Activated naive CD4-positive, alpha-beta T cell treated with anti-CD3 and anti-CD28 coated beads, Interleukin-2, amount 50 U/mL, for 16 hours (primary cell): ENCODE measurements at regions not wholly inside any gene's neighbourhood (a gene's known extent, or its start where the extent isn't known, plus 50 kb on each side); places are given as distances from the start of the nearest gene placed in this dataset.

Experiments
- DNase-seq: peaks from one replicate; pipeline ENCODE4 v3.0.0-alpha.2; 2020

DNA sequence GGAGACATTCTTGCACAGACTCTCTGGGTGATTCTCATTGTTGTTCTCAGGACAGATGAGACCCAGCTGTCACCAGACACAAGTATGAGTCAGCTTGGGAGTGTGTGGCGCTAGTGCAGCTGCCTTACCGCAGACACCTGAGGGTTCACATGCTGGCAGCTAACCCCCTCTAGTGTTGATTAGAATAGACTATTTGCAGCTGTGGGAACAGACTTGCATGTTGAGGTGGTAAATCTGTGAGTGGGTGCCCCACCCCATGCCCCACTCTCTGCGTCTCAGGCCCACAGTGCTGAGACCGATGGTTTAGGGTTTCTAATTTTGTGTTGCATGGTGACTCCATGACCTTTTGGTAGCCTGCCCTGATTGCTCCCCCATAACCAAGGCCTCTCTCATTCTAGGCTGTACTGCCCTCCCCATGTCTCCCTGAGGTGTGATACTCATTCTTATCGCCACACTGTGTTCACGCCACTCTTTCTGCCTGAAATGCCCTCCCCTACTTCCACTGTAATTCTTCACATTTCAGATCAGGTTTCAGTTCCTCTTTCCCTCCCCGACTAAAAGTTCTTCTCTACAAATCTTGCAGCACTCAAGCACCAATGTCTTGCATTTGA lies 73.7 kb upstream of the KIRREL3 start:
- DNase-seq, result no peak

DNA sequence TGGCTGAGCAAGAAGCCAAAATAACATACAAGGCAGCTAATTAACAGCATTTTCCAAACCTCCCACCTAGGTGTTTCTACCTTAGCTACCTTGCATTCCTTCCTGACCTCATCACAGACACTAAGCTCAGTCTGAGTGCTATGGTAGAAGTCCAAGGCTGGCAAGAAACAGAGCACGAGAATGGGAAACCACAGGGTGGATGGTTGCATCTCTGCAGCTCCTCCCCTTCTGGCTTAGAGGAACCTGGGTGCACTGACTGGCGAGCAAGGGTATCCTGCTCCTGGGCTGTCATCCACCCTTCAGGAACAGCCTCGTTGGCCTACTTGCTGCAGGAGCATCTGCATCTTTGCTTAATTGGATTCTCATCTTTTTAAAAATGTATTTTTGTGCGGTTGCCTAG lies 73.1 kb upstream of the KIRREL3 start:
- DNase-seq, result no peak

DNA sequence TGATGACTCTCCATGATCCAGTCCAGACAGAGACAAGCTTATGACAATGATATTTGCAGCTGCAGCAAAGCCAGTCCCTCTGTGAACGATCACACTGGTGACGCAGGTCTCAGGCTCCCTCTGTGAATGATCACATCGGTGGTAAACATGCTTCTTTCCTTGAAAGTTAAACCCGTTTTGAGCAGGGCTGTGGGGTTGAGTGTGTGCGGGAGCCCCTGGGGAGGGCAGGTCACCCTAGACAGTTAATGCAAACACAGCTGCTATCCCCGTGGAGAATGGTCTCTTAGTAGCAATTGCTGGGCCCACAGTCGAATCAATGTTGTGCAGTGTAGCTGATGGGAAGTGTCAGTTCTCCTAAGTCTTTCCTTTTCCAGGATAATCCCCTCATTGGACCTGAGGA lies 71.0 kb upstream of the KIRREL3 start:
- DNase-seq, result no peak

DNA sequence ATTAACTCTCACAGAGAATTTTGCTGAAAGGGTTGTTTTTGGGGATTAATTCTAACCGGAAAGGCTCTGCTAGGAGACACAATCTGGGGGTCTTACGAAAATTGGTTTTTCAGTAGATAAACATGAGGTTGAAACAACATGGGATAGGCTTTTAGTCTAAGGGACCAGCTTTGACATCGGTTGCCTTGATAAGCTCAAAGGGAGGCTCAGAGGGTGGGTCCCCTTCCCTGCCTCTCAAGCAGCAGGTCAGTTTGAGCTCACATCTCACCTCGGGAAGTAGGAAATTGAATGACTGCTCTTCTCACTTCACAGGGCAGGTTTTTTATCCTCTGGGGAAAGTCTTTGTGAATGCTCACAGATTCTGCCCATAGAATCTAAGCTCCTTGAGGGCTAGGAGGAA lies 70.2 kb upstream of the KIRREL3 start:
- DNase-seq, result no peak

DNA sequence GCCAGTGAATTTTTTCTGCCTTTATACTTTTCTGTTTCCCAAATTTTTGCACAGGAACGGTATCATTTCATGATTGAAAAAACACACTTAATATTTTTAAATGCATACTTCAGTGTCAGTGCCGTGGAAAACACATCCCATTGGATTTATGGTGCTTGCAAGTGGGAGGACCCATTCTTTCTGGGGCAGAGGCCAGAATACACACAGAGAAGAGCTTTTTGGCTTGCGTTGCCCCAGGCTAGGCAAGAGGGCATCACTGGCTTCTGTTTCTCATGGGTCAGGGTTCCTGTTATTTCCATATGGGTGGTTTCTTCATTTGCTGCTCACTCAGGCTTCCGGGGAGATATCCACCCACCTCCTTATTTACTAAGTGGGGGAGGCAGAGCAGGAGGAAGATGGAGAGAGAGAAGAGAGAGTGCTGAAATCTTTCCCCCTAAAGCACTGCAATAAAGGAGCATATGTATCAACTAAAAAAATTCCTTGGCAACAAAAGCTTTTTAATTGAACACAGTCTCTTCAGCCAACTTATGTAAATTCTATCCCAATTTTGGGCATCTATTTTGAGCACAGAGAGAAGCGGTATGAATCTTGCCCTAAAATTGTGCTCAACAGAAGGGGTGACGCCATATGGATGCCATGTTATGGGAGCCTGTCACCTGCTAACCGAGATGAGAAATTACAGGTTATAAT lies 66.0 kb upstream of the KIRREL3 start:
- DNase-seq, result no peak

DNA sequence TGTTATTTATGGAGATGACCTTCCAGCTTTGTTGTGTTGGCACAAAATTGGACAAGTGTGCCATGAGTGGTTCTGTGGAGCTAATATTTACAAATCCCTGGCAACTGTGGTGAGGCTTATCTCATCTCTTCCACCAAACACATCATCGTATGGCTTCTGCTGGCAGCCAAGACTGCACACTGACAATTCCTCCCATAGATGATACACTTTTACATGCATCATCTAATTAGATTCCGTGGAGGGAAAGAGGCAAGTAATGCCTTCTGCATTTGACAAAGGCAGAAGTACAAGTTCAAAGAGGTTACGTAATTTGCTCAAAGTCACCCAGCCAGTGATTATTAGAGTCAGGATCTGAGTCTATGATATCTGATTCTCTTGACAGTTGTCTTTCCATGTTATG lies 62.7 kb upstream of the KIRREL3 start:
- DNase-seq, result no peak

DNA sequence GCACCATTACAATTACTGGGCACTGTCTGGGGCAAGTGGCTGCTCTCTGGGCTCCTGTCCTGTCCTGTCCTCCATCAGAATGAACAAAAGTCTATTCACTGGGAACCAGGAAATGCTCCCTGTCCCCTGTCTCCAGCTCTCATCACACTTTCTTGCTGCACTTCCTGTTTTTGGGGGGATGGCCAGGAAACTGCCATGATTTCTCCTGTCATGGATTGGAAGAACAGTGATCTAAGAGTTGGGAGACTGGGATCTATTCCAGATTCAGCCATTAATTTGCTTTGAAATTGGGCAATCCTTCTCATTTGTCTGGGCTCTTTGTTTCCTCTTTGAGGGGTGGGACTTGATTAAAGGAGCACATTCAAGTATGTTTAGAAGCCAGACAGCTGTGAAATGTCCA lies 61.4 kb upstream of the KIRREL3 start:
- no peak for DNase-seq

DNA sequence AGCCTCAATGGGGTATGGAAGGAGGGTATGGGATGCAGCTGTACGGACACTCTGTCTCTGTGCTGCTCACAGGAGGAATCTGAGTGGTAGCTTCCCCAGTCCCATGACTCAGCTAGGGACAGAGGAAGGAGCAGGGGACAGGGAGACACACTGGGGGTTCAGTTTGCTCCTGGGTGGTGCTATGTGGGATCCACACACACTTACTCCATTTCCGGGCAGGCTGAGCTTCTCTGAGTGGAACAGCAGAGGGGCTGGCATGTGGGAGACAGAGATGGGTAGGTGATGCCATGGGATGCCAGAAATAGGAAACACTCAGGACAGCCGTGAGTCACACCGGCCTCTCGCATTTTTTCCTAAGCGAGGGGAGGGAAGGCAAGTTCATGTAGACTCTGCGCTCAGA lies 59.2 kb upstream of the KIRREL3 start:
- DNase-seq, result no peak

DNA sequence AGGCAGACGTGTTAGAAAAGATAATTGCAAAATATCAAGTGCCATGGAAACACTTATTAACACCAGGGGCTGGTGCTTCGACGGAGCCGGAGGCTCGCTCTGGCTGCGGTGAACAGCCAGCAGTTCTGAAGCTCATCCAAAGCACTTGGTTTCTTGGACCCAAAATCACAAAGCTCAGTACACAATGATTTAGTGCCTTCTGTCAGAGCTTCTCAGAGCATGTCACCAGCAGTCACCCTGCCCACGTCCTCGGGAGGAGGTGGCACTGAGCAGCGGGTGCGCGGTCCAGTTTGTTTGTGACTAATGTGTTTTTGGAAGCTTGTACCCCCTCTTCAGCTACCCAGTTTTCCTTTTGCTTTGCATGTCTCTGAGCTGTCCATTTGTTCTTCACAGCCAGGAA lies 58.7 kb upstream of the KIRREL3 start:
- DNase-seq, result no peak

DNA sequence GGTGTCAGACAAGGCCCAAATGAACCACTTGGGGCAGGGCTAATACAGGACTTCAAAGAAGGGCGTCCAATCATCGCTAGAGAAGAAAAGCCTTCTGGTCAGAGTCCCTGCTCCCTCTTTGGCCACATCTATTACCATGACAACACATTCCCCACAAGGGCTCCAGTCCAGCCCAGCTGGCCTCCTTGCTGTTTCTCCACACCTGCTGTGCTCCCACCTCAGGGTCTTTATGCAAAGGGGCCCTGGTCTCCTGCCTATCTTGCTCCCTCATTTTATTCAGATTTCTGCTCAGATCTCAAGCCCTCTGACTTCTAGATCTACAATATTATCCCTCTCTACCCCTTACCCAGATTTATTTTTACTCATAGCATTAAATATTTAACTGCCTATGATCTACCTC lies 58.0 kb upstream of the KIRREL3 start:
- no peak for DNase-seq

DNA sequence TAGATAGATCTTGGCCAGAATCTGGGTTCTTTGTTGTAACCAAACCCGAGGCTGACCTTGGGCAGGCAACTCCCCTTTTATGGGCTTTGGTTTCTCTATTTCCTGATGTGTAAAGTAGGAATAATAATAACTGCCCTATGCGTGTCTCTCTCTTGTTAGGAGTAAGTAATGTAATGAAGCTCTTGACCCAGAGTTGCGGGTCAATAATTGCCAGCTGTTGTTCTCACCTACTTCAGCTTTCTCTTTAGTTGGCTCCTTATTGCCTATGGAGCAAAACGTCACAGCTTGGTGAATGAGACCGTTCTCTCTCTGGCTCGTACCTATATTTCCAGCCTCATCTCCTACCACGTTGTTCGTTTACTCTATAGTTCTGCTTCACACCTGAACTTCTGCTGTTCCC lies 56.6 kb upstream of the KIRREL3 start:
- no peak for DNase-seq

DNA sequence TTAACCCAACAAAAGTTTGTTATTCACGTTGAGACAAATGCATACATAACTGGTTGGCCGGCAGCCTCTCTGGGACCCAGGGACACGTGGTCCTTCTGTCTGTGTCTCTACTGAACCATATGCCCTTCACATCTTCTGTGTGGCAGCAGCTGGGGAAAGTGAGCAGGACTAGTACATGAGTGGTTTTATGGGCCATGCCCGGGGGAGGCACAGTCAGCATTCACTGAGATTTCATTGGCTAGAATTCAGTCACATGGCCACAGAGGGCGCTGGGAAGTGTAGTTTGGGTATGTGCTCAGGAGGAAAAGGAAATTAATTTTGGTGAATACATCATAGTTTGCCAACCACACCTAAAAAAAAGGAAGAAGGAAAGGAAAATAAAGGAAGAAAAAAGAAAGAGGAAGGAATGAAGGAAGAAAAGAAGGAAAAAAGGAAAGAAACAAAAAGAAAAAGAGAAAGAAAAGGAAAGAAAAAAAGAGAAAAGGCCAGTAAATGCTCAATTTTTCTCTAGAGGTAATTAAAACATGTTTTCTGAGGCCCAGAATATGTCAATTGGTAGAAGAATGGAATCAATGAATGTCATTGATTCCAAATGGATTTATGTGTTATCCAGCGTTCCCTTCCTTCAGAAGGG lies 55.9 kb upstream of the KIRREL3 start:
- no peak for DNase-seq

DNA sequence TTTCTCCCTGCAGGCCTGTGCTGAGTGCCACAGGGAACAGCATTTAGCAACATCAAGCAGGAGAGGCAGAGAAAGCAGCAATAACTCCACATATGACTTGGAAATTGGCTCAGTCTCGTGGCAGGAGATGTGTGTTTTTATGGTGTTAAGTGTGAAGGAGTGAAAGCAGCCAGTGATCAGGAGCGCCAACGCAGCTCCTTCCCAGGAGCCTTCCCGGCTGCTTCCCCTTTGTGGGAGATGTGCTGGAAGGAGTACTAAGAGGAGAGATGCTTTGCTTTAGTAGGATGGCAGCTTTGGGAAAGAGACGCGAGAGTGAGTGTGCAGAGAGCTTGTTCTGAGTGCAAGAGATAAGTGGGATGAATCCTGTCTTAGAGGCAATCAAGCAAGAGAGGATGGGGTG lies 54.7 kb upstream of the KIRREL3 start:
- DNase-seq, result no peak

DNA sequence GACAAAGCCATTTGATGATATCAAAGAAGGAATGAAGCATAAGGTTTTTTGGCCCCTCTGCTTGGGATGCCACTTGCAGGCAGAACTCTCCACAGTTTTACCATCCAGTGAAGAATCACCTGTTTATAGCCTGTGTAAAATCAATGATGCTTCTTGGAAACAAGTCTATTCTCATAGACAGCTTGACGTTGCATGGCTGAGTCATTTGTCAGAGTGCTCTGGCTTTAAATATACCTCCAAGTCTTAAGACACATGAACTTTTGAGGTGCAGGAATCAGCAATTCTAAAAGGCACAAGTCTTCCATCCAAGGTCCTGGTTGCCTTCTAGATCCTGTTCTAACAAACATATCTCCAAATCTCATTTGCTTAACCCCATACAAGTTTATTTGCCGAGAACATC lies 53.6 kb upstream of the KIRREL3 start:
- DNase-seq, result no peak

DNA sequence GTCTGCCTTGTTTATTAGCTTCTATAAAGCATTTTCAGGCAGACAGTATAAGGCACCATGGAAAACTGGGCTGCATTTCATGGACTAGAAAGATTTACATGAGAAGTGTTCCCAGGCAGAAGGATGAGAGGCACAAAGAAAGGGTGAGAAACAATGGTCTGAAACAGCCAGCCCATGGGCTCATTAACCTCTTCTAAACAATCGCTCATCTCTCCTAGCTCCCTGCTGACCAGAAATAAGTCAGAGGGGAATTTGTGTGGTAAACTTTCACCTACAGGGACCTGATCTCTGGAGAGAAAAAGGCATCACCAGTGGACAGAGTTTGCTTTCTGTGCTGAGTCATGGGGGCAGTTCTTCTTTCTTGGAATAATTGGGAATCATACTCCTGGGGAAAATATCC lies 51.8 kb upstream of the KIRREL3 start:
- no peak for DNase-seq
